NOMO-1 (cell line): ENCODE measurements at regions not wholly inside any gene's neighbourhood (a gene's known extent, or its start where the extent isn't known, plus 50 kb on each side); places are given as distances from the start of the nearest gene placed in this dataset.

Experiments used
- DNase-seq, 2 experiments: peaks; one replicate each; lab custom pipeline; 2025; ENCODE audit not compliant: unreplicated experiment in 2 of 2; lab: John Stamatoyannopoulos, UW

DNA sequence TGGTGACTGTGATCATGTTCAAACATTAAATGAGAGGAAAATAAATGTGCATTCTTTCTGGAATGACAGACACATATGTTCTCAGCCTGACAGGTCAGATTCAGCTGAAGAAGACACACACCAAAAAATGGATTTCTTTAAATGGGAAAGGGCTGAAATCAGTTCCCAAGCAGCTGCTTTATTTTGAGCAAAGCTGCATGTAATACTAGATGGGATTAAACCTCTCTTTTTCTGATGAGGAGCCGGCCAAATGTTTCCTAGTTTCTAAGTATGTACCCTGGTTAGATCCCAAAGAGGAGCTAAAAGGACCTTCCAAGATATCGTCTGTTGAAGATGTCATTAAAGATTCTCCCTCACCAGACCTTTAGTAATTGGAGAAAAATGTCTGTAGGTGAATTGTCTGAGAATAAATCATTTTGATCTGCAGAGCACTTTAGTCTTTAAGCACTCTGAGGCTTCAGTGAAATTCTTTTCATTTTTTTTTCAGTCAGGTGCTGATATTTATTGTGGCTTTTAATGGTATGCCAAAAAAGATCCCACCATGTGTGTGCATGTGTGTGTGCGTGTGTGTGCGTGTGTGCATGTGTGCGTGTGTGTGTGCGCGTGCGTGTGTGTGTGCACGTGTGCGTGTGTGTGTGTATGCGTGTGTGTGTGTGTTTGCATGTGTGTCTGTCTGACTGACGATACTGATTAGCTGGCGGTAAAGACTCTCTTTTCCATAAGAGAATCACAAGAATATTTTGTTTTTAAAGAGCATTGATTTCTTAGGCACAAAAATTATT, 175.8 kb downstream of the IRS1 start:
- no peak for DNase-seq

DNA sequence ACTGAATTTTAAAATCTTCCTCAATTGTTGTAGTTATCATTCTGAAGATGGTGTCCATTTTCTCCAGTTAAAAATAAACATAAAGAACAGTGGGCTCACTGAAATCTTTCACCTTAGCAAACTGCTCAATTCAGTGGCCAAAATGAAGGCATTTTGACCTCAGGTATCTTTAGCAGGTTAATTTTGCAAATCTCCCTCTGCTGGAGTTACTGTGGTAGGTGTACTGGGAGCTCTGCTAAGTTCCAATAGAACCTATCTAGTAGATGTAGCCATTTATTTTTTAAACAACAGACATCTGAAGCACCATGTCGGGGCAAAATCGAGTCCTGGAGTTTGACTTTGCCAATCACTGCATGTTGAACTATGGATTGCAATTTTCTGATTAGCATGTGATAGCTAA, 177.1 kb downstream of the IRS1 start:
- no peak for DNase-seq

GRCh38 chr2:226620176-226620575, 179.4 kb downstream of the IRS1 start:
- DNase-seq, result no peak

DNA sequence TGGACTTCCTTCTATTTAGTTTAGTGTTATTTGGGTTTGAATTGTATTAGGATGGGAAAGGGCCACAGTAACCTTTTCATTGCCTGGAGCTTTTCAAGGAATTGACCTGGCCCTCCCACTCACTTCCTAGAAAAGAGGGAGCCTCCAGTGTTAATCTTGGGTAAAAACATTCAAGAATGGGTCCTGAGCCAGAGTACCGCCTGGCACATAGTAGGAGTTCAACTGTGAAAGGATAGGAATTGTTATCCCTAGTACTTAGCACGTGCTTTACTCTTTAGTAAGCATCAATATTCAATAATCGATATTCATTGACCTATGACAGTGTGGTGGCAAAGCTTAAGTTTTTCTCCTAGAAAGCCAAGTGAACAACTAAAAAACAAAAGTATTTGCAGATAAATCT, 179.9 kb downstream of the IRS1 start:
- DNase-seq, result no peak

DNA sequence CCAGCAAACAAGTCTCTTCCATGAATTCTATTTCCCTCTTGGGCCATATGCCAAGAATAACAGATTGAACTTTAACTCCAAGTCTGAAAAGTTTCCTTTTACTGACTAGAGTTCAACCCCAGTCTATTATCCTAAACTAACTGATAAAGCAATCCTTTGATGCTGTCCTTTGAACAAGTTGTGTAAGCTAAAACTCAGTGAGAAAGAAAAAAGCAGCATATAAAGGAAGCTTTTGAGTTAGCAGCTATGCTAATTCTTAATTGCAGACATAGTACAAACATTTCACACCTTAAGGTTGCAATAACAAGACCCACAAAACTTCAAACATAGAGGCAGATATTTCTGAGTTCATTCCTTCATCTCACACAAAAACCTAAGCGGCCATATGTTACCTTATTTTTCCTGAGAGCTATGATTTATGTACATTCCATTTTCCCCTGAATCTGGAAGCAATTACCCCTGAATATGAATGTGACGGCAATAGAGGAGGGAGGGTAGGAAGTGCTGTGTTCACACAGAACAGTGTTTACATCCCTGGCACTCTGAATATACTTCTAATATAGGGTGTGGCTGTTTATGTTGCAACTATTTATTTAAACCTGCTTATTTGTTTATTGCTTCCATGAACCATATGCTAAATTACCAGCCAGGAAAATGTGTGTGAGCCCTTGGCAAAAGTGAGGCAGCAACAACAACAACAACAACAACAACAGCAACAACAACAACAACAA, 180.6 kb downstream of the IRS1 start:
- no peak for DNase-seq

DNA sequence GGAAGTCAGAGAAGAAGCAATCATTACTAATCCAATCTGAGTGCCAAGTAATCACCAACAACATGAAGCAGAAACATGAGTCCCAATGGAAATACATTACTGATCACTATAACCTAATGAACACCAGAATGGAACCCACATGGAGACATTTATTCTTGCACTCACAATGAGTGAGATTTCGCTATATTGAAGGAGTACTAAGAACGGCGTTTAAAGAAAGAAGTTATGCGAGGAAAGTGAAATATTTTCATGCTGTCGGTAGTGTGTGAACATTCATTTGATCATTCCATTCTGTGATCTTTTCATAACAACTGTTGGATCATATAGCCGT, 181.1 kb downstream of the IRS1 start:
- DNase-seq, result no peak

- DNase-seq, result no peak
These were observed 183.7 kb downstream of the IRS1 start for GRCh38 chr2:226615891-226616290.

GRCh38 chr2:226611944-226612318, 187.7 kb downstream of the IRS1 start:
- DNase-seq, result no peak

DNA sequence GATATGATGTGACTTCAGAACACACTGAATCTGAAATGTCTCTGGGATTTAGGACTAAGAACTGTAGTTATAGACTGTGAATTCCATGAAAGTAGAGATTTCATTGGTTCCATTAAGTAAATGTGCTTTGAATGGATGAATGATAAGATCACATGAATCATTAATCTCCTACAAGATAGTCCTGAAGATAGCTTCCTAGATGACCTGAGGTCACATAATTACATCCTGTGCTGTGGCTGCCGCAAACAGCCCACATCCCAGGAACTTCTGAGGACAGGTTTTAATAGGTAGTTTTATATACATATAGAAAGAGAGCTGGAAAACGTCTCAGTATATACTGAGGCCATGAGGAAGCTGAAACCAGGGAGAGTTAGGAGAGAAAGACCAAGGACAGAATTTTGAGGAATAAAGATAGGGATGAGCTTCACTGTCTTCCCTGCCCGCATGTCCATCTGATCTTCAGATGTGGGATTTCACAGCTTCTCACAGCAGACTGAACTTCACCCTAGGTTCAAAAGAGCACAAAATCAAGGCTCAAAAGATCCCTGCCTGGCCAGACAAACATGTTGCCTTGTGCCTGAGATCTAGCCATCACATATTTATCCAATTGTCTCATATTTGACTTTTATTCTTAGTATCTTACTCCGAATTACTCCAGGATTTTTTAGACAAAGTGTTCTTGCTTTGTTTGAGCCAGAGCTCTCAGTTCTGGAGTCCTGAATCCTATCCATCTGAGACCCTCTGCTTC, 188.2 kb downstream of the IRS1 start:
- DNase-seq, result no peak

DNA sequence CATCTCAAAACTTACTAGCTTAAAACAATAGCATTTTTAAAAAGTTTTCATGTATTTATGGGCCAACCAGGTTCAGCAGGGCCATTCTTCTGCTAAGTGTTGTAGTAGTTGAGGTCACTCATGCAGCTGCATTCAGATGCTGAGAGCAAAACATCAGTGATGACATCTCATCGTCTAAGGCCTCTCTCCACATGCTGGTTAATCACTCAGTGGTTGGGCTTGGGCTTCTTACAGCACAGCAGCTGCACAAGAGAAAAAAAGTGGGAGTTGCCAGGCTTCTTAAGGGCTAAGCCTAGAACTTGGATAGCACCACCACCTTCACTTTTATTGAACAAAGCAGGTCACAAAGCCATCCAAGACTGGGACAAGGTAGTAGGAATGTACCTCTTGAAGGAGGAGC, 190.3 kb downstream of the IRS1 start:
- no peak for DNase-seq

- no peak for DNase-seq
These were observed 191.2 kb downstream of the IRS1 start for GRCh38 chr2:226608451-226608850.

DNA sequence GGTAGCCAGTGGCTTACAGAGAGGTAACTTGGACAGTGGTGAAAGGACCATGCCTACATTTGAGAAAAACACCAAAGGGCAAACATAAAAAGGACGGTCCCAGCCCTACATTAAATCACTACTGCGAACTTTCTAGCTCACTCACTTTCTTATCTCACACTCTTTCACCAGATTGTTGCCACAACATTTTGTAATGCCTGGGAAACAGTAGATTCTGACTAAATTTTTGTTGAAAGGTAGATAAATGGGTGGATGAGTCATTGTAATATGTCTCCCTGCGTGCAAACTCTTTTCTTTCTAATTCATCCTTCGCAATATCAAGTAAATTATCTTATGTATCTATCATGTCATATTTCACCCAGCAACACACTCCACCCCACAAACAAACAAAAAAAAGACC, 192.2 kb downstream of the IRS1 start:
- DNase-seq, result no peak

- DNase-seq, result no peak
These were observed 194.0 kb downstream of the IRS1 start for GRCh38 chr2:226605642-226606041.

DNA sequence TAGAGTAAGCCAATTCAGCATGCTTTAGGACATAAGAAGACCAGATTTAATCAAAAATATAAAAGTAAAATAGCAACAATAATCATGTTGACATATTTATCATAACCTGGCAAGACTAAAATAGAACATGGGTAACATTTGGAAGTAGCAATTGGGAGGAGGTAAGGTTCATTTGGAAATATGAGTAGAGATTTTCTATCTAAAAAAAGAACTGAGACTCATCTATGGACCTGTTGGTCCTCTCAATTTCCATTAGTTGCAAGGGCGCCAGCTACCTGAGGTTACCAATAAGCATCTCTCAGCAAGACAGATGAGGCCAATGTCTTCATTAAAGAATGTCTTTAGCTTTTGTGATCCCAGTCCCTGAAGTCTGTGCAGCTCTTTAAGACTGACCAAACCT, 196.0 kb downstream of the IRS1 start:
- no peak for DNase-seq

DNA sequence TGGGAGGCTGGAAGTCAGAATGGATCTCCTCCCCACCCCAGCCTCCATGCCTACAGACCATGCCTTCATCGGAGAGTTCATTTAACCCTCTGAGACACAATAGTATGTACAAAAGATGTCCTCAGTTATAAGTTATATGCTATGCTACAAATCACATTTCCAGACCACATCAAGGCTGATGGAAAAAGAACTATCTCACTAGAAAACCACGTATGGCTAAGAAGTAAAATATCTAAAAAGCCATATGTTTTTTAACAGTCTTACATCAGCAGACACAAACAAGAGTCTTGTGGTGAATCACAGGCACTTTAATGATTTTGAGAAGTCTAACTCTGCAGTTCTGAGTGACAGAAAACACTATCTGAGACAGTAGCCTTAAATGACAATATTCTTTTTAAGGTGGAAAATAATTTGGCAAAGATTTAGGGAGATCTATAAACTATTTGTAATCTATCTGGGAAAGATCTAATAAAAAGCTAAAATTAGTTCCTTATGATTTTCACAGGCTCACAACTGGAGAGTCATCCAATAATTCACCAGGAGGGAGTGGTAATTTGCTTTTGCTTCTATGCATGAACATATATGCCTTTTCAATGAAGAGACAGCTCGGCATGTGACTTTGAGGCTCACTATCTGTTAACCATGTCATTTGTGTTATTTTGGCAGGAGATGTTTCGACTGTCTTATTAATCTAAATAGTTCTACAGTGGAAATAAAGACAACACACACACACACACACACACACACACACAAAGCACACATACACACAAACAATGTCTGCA, 197.5 kb downstream of the IRS1 start:
- DNase-seq, result no peak

GRCh38 chr2:226600802-226601201, 198.8 kb downstream of the IRS1 start:
- no peak for DNase-seq

- DNase-seq, result no peak
These were observed 199.4 kb downstream of the IRS1 start for GRCh38 chr2:226600184-226600583.

- DNase-seq, result no peak
These were observed 210.6 kb downstream of the IRS1 start for GRCh38 chr2:226589043-226589442.

DNA sequence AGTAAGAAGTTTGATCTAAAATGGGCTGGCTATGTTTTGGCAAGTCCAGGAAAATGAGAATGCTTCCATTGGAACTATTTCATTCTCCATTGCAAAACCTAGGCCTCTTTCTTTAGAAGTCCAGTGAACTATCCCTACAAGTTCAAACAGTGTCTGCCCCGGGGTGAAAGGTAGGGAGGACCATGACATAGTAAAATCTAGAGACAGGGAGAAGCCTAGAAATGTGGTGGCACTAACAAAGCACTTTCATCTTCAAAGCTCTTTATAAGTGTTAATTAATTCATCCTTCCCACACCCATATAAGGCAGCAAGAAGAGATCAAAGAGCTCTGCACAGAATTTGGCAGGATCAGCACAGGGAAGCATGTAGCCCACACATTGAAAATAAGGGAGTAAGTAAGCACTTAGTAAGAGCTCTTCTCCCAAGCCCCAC, 214.5 kb downstream of the IRS1 start:
- no peak for DNase-seq

DNA sequence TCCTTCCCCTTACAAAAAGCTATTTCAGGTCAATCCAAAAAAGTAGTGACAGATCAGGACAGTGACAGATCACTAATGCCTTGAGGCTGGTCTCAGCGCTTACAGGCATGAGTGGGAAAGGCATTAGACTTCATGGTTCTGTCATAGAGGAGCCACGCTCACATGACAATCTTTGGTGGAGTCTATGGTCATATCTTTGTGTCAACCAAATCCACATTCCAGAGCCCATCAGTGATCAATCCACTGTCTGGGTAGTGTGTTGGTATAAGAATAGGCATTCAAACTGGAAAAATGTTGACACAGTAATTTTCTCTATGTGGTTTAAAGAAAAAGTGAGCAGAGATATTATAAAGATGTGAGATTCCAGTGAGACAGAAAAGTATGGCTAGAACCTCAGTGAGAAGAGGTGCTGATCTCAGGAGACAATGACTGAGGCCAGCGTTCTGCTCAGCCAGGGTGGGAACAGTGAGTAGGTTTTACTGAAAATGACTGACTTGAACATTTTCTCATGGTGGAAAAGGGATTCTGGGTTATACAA, 215.0 kb downstream of the IRS1 start:
- DNase-seq, result no peak

- DNase-seq, result no peak
These were observed 215.9 kb downstream of the IRS1 start for GRCh38 chr2:226583715-226584114.
